ENCODE measurements at regions not wholly inside any gene's neighbourhood (a gene's known extent, or its start where the extent isn't known, plus 50 kb on each side); places are given as distances from the start of the nearest gene placed in this dataset.

GRCh38 chr10:118840776-118841468 lies 86.2 kb upstream of the CACUL1 start:
- Histone ChIP-seq H3K36me3 (ENCODE audit: control insufficient read depth in 4 of 4, insufficient read depth in 3 of 4, low read depth in 1 of 4, low read length in 3 of 4) (no peaks in the 10 kb centered on the region), H3K27me3 (ENCODE audit: control insufficient read depth in 4 of 4, insufficient read depth in 4 of 4, low read length in 3 of 4) (no peaks in the 10 kb centered on the region), H3K27ac (ENCODE audit: low read depth in 1 of 2, low read length in 2 of 2) (no peak overlapping the region), H3K4me3 (ENCODE audit: low read depth in 1 of 3, low read length in 3 of 3) (no peak overlapping the region), H3K9ac (ENCODE audit: low read depth in 1 of 2, low read length in 2 of 2) (no peak overlapping the region), H3K9me3 (ENCODE audit: control insufficient read depth in 4 of 4, low read length in 3 of 4) (no peaks in the 10 kb centered on the region), H3K4me1 (ENCODE audit: control insufficient read depth in 4 of 4, insufficient read depth in 4 of 4, low read length in 3 of 4) (no peaks in the 10 kb centered on the region)
- TF ChIP-seq RXRA (IDR thresholded peaks at IDR 0.05) (no peak), TAF1 (conservative IDR thresholded peaks at IDR 0.05) (no peak), HNF4G (IDR thresholded peaks at IDR 0.05) (no peak), MAX (IDR thresholded peaks at IDR 0.05) (no peak), ATF3 (IDR thresholded peaks at IDR 0.05) (no peak), ZBTB33 (IDR thresholded peaks at IDR 0.05) (no peak), JUND (IDR thresholded peaks at IDR 0.05) (no peak), EGR1 (IDR thresholded peaks at IDR 0.05; ENCODE audit: low read depth in 2 of 2) (no peak), NR2F2 (IDR thresholded peaks at IDR 0.05) (no peak), FOXA2 (IDR thresholded peaks at IDR 0.05) (no peak), CTCF (IDR thresholded peaks at IDR 0.05; ENCODE audit: low read depth, low read length, missing input control) (no peak), GABPA (IDR thresholded peaks at IDR 0.05 in 1 of 2, conservative IDR thresholded peaks at IDR 0.05 in 1 of 2) (no peak), YY1 (IDR thresholded peaks at IDR 0.05) (no peak), RAD21 (IDR thresholded peaks at IDR 0.05) (no peak), REST (IDR thresholded peaks at IDR 0.05) (no peak), SP1 (IDR thresholded peaks at IDR 0.05) (no peak), HNF4A (conservative IDR thresholded peaks at IDR 0.05) (no peak), FOXA1 (IDR thresholded peaks at IDR 0.05) (no peak)
- peak; percentile 19 for DNase-seq (ENCODE audit: low spot score)
- 93% methylated on average over 11 of the region's 11 CpGs for WGBS
